ENCODE measurements at regions not wholly inside any gene's neighbourhood (a gene's known extent, or its start where the extent isn't known, plus 50 kb on each side); places are given as distances from the start of the nearest gene placed in this dataset.
A peak's percentile ranks its signal among the peaks of the same experiment; 100 is the strongest.

DNA sequence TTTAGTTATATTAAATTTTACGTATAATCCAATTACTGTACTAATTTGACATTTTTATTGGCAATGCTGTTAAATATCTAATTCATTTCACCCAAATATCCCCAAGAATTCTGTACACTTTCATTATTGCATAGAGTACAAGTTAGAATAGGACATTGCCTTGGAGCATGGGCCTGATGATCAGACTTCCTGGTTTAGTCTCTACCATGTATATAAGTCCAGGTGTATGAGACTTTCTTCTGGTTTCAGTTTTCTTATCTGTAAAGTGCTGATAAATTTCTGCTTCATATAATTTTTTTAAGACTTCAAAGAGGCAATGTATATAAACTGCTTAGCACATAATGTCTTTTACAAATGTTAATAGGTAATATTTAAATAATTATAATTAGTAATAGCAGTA lies 179.4 kb downstream of the KLF12 start:
- Histone ChIP-seq H2BK12ac (ENCODE audit: low read length in 2 of 2) (no peak overlapping the region), H3K9me3 (ENCODE audit: control insufficient read depth, low read length) (no peaks in the 10 kb centered on the region), H3K4ac (ENCODE audit: low read depth in 1 of 2, low read length in 2 of 2) (no peak overlapping the region), H3K27ac (ENCODE audit: low read length, poor library complexity, severe bottlenecking) (no peak overlapping the region), H3K79me1 (replicated peaks; ENCODE audit: low read length, poor library complexity, severe bottlenecking) (peaks cover 18% of the 10 kb centered on the region), H2BK120ac (ENCODE audit: low read depth, low read length) (no peak overlapping the region), H3K36me3 (ENCODE audit: control insufficient read depth in 1 of 2, insufficient read depth in 2 of 2, low read depth in 1 of 2, low read length in 2 of 2) (no peaks in the 10 kb centered on the region), H3K18ac (ENCODE audit: low read depth in 1 of 2, low read length in 2 of 2) (no peak overlapping the region), H4K91ac (ENCODE audit: low read length) (no peak overlapping the region), H2BK5ac (ENCODE audit: low read depth, low read length, poor library complexity, severe bottlenecking) (no peak overlapping the region), H3K9ac (ENCODE audit: low read length) (no peak overlapping the region), H3K27me3 (ENCODE audit: control insufficient read depth in 1 of 2, insufficient read depth in 1 of 2, low read length in 2 of 2) (no peaks in the 10 kb centered on the region), H3K4me1 (ENCODE audit: control insufficient read depth, insufficient read depth, low read depth, low read length) (no peaks in the 10 kb centered on the region), H2BK15ac (ENCODE audit: low read depth, poor library complexity, severe bottlenecking) (no peak overlapping the region), H3K14ac (ENCODE audit: low read length in 2 of 2) (no peak overlapping the region), H2AK5ac (ENCODE audit: low read length, severe bottlenecking) (no peak overlapping the region), H2AFZ (ENCODE audit: low read depth, low read length) (no peak overlapping the region), H3K23ac (ENCODE audit: low read length in 2 of 2) (no peak overlapping the region), H3K4me2 (ENCODE audit: low read length, poor library complexity, severe bottlenecking) (no peak overlapping the region), H3K4me3 (ENCODE audit: insufficient read depth in 1 of 2, low read depth in 1 of 2, low read length in 2 of 2) (no peak overlapping the region), H4K8ac (ENCODE audit: low read length) (no peak overlapping the region)
- no peak for DNase-seq
- no CpG with 5 or more reads among the region's 1 CpG for WGBS

DNA sequence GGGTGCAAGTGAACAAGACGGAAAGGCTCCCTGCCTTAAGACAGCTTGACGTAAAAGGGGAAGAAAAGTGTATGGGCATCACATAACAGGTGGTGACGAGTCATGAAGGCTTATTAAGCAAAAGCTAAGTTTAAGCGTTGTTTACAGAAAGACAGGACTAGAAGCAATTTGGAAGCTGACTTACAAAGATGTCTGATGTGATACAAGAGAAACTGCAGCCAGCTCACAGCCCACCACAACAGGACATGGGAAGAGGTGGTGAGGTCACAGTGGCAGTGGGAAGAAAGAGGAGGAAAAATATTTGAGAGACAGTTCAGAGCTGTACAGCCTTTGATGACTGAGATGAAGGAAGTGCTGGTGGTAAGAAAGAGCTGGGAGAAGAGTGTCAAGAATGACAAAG lies 181.6 kb downstream of the KLF12 start:
- H3K4ac ChIP-seq (ENCODE audit: low read depth in 1 of 2, low read length in 2 of 2), result no peak overlapping the region
- H3K4me2 ChIP-seq (ENCODE audit: low read length, poor library complexity, severe bottlenecking), result no peak overlapping the region
- no peak overlapping the region for H3K9ac ChIP-seq (ENCODE audit: low read length)
- H3K4me1 ChIP-seq (ENCODE audit: control insufficient read depth, insufficient read depth, low read depth, low read length), result no peaks in the 10 kb centered on the region
- no peak overlapping the region for H4K91ac ChIP-seq (ENCODE audit: low read length)
- no peak overlapping the region for H4K8ac ChIP-seq (ENCODE audit: low read length)
- H3K27ac ChIP-seq (ENCODE audit: low read length, poor library complexity, severe bottlenecking), result no peak overlapping the region
- H3K36me3 ChIP-seq (ENCODE audit: control insufficient read depth in 1 of 2, insufficient read depth in 2 of 2, low read depth in 1 of 2, low read length in 2 of 2), result no peaks in the 10 kb centered on the region
- 68% methylated on average over 4 of the region's 4 CpGs for WGBS
- H2AFZ ChIP-seq (ENCODE audit: low read depth, low read length), result no peak overlapping the region
- no peak overlapping the region for H3K14ac ChIP-seq (ENCODE audit: low read length in 2 of 2)
- H2BK12ac ChIP-seq (ENCODE audit: low read length in 2 of 2), result no peak overlapping the region
- peak overlapping the region in 1 of 2 experiments; percentile 64 for H3K18ac ChIP-seq (ENCODE audit: low read depth in 1 of 2, low read length in 2 of 2)
- H2BK120ac ChIP-seq (ENCODE audit: low read depth, low read length), result no peak overlapping the region
- no peaks in the 10 kb centered on the region for H3K27me3 ChIP-seq (ENCODE audit: control insufficient read depth in 1 of 2, insufficient read depth in 1 of 2, low read length in 2 of 2)
- peaks cover 21% of the 10 kb centered on the region for H3K79me1 ChIP-seq (replicated peaks; ENCODE audit: low read length, poor library complexity, severe bottlenecking)
- no peak overlapping the region for H3K4me3 ChIP-seq (ENCODE audit: insufficient read depth in 1 of 2, low read depth in 1 of 2, low read length in 2 of 2)
- H2AK5ac ChIP-seq (ENCODE audit: low read length, severe bottlenecking), result no peak overlapping the region
- peak; percentile 66 for DNase-seq
- no peaks in the 10 kb centered on the region for H3K9me3 ChIP-seq (ENCODE audit: control insufficient read depth, low read length)
- no peak overlapping the region for H2BK5ac ChIP-seq (ENCODE audit: low read depth, low read length, poor library complexity, severe bottlenecking)
- no peak overlapping the region for H3K23ac ChIP-seq (ENCODE audit: low read length in 2 of 2)
- no peak overlapping the region for H2BK15ac ChIP-seq (ENCODE audit: low read depth, poor library complexity, severe bottlenecking)

DNA sequence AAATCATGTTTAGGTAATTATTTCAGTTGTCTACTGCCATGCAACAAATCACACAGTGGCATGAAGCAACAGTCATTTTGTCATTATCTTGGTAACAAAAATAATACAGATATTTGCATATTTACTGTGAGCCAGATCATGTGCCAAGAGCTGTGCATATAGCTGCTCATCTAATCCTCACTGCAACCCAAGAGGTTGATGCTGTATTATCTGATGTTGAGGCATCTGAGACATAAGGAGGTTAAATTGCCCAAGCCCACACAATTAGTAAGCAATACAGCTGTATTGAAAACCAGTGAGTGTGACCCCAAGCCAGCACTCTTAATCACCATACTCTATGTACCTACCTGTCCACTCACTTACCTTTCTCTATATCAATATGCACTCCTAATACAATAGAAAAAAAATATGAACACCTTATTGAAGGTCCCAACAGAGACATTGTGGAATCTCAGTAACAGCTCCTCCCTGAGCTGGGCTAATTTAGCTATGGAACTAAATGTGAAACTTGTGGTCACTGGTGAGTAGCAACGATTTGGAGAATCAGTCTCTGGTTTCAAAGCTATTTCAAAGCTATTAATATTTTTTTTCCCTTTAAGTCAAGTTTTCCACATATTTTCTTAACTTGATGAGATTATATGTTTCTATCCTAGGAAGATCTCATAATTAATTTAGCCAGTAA lies 185.2 kb downstream of the KLF12 start:
- H2AFZ ChIP-seq (ENCODE audit: low read depth, low read length), result no peak overlapping the region
- no peak overlapping the region for H2BK12ac ChIP-seq (ENCODE audit: low read length in 2 of 2)
- DNase-seq, result no peak
- H3K4me2 ChIP-seq (ENCODE audit: low read length, poor library complexity, severe bottlenecking), result no peak overlapping the region
- no peak overlapping the region for H3K18ac ChIP-seq (ENCODE audit: low read depth in 1 of 2, low read length in 2 of 2)
- H3K27me3 ChIP-seq (ENCODE audit: control insufficient read depth in 1 of 2, insufficient read depth in 1 of 2, low read length in 2 of 2), result no peaks in the 10 kb centered on the region
- no peaks in the 10 kb centered on the region for H3K36me3 ChIP-seq (ENCODE audit: control insufficient read depth in 1 of 2, insufficient read depth in 2 of 2, low read depth in 1 of 2, low read length in 2 of 2)
- H3K4me3 ChIP-seq (ENCODE audit: insufficient read depth in 1 of 2, low read depth in 1 of 2, low read length in 2 of 2), result no peak overlapping the region
- H2AK5ac ChIP-seq (ENCODE audit: low read length, severe bottlenecking), result no peak overlapping the region
- H3K27ac ChIP-seq (ENCODE audit: low read length, poor library complexity, severe bottlenecking), result no peak overlapping the region
- no peak overlapping the region for H4K91ac ChIP-seq (ENCODE audit: low read length)
- H3K4me1 ChIP-seq (ENCODE audit: control insufficient read depth, insufficient read depth, low read depth, low read length), result peaks cover 2% of the 10 kb centered on the region
- H2BK120ac ChIP-seq (ENCODE audit: low read depth, low read length), result no peak overlapping the region
- H4K8ac ChIP-seq (ENCODE audit: low read length), result no peak overlapping the region
- no peaks in the 10 kb centered on the region for H3K9me3 ChIP-seq (ENCODE audit: control insufficient read depth, low read length)
- H3K14ac ChIP-seq (ENCODE audit: low read length in 2 of 2), result no peak overlapping the region
- WGBS, result no CpG with 5 or more reads among the region's 1 CpG
- H3K79me1 ChIP-seq (replicated peaks; ENCODE audit: low read length, poor library complexity, severe bottlenecking), result peaks cover 22% of the 10 kb centered on the region
- no peak overlapping the region for H3K4ac ChIP-seq (ENCODE audit: low read depth in 1 of 2, low read length in 2 of 2)
- H2BK5ac ChIP-seq (ENCODE audit: low read depth, low read length, poor library complexity, severe bottlenecking), result no peak overlapping the region
- H2BK15ac ChIP-seq (ENCODE audit: low read depth, poor library complexity, severe bottlenecking), result no peak overlapping the region
- no peak overlapping the region for H3K23ac ChIP-seq (ENCODE audit: low read length in 2 of 2)
- H3K9ac ChIP-seq (ENCODE audit: low read length), result no peak overlapping the region

DNA sequence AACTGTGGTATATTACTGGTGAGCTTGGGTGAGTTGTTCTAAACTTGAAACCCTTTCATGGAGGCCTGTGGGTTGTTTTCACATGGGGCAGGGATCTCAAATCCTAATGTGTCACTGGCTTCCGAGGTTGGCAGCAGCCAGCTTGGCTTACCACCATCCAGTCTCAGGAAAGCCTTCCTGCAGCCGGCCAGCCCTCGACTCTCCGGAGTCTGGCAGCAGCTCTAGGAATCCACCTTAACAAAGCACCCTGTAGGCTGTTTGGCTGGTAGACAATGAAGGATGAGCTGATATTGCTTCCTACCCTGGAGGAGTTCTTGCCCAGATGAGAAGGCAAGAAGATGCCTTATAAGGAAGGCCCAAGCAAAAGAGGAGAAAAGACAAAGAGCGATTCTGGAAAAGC lies 188.3 kb downstream of the KLF12 start:
- Histone ChIP-seq H3K18ac (ENCODE audit: low read depth in 1 of 2, low read length in 2 of 2) (no peak overlapping the region), H2BK120ac (ENCODE audit: low read depth, low read length) (no peak overlapping the region), H3K9me3 (ENCODE audit: control insufficient read depth, low read length) (no peaks in the 10 kb centered on the region), H2BK5ac (ENCODE audit: low read depth, low read length, poor library complexity, severe bottlenecking) (no peak overlapping the region), H3K23ac (ENCODE audit: low read length in 2 of 2) (no peak overlapping the region), H4K8ac (ENCODE audit: low read length) (no peak overlapping the region), H3K14ac (ENCODE audit: low read length in 2 of 2) (no peak overlapping the region), H3K36me3 (ENCODE audit: control insufficient read depth in 1 of 2, insufficient read depth in 2 of 2, low read depth in 1 of 2, low read length in 2 of 2) (peaks cover 0 to 12% of the 10 kb centered on the region in 2 experiments), H3K27me3 (ENCODE audit: control insufficient read depth in 1 of 2, insufficient read depth in 1 of 2, low read length in 2 of 2) (no peaks in the 10 kb centered on the region), H3K4me2 (ENCODE audit: low read length, poor library complexity, severe bottlenecking) (no peak overlapping the region), H4K91ac (ENCODE audit: low read length) (no peak overlapping the region), H3K4ac (ENCODE audit: low read depth in 1 of 2, low read length in 2 of 2) (no peak overlapping the region), H3K79me1 (replicated peaks; ENCODE audit: low read length, poor library complexity, severe bottlenecking) (peaks cover 18% of the 10 kb centered on the region), H2BK15ac (ENCODE audit: low read depth, poor library complexity, severe bottlenecking) (no peak overlapping the region), H2AFZ (ENCODE audit: low read depth, low read length) (no peak overlapping the region), H3K4me3 (ENCODE audit: insufficient read depth in 1 of 2, low read depth in 1 of 2, low read length in 2 of 2) (no peak overlapping the region), H3K9ac (ENCODE audit: low read length) (peak overlapping the region; percentile 56), H2AK5ac (ENCODE audit: low read length, severe bottlenecking) (no peak overlapping the region), H3K27ac (ENCODE audit: low read length, poor library complexity, severe bottlenecking) (no peak overlapping the region), H2BK12ac (ENCODE audit: low read length in 2 of 2) (no peak overlapping the region), H3K4me1 (ENCODE audit: control insufficient read depth, insufficient read depth, low read depth, low read length) (peaks cover 2% of the 10 kb centered on the region)
- no peak for DNase-seq
- WGBS, result 97% methylated on average over 4 of the region's 5 CpGs

Measured in mesenchymal stem cell (in vitro differentiated cells and primary cell).